ENCODE measurements at regions not wholly inside any gene's neighbourhood (a gene's known extent, or its start where the extent isn't known, plus 50 kb on each side); places are given as distances from the start of the nearest gene placed in this dataset.
"Not testable (repeated sequence)": the region's sequence is repeated elsewhere in the genome, so short reads cannot be mapped to it uniquely, and the experiment has no call there.

GRCh38 chr3:31312400-31312799, 220.3 kb upstream of the STT3B start:
- DNase-seq (ENCODE audit: low read depth) = no peak
- no peaks in the 10 kb centered on the region for H3K36me3 ChIP-seq (ENCODE audit: control insufficient read depth, insufficient read depth, low read length)
- no peak for TF ChIP-seq CTCF (IDR thresholded peaks at IDR 0.05; ENCODE audit: insufficient read depth, low read length, severe bottlenecking)
- H3K27me3 ChIP-seq (ENCODE audit: control insufficient read depth, insufficient read depth, low read length) = no peaks in the 10 kb centered on the region
- FAIRE-seq = no peak
- no peak overlapping the region for H3K4me3 ChIP-seq (ENCODE audit: low read depth, low read length)

GRCh38 chr3:31314258-31314657, 218.5 kb upstream of the STT3B start:
- H3K27me3 ChIP-seq (ENCODE audit: control insufficient read depth, insufficient read depth, low read length) = no peaks in the 10 kb centered on the region
- DNase-seq (ENCODE audit: low read depth) (no peak), FAIRE-seq (no peak)
- H3K36me3 ChIP-seq (ENCODE audit: control insufficient read depth, insufficient read depth, low read length) = no peaks in the 10 kb centered on the region
- no peak for TF ChIP-seq CTCF (IDR thresholded peaks at IDR 0.05; ENCODE audit: insufficient read depth, low read length, severe bottlenecking)
- no peak overlapping the region for H3K4me3 ChIP-seq (ENCODE audit: low read depth, low read length)

- H3K36me3 ChIP-seq (ENCODE audit: control insufficient read depth, insufficient read depth, low read length) = no peaks in the 10 kb centered on the region
- H3K4me3 ChIP-seq (ENCODE audit: low read depth, low read length) = no peak overlapping the region
- no peak for TF ChIP-seq CTCF (IDR thresholded peaks at IDR 0.05; ENCODE audit: insufficient read depth, low read length, severe bottlenecking)
- no peak for DNase-seq (ENCODE audit: low read depth)
- FAIRE-seq = no peak
- H3K27me3 ChIP-seq (ENCODE audit: control insufficient read depth, insufficient read depth, low read length) = peaks cover 2% of the 10 kb centered on the region
Measured at GRCh38 chr3:31319332-31319731, 213.4 kb upstream of the STT3B start.

GRCh38 chr3:31321620-31322019, 211.1 kb upstream of the STT3B start:
- no peak for TF ChIP-seq CTCF (IDR thresholded peaks at IDR 0.05; ENCODE audit: insufficient read depth, low read length, severe bottlenecking)
- Histone ChIP-seq H3K4me3 (ENCODE audit: low read depth, low read length) (no peak overlapping the region), H3K27me3 (ENCODE audit: control insufficient read depth, insufficient read depth, low read length) (peaks cover 2% of the 10 kb centered on the region), H3K36me3 (ENCODE audit: control insufficient read depth, insufficient read depth, low read length) (no peaks in the 10 kb centered on the region)
- no peak for DNase-seq (ENCODE audit: low read depth)
- no peak for FAIRE-seq

GRCh38 chr3:31322460-31322859, 210.3 kb upstream of the STT3B start:
- DNase-seq (ENCODE audit: low read depth) (no peak), FAIRE-seq (no peak)
- no peak overlapping the region for H3K4me3 ChIP-seq (ENCODE audit: low read depth, low read length)
- H3K36me3 ChIP-seq (ENCODE audit: control insufficient read depth, insufficient read depth, low read length) = no peaks in the 10 kb centered on the region
- TF ChIP-seq CTCF (IDR thresholded peaks at IDR 0.05; ENCODE audit: insufficient read depth, low read length, severe bottlenecking) = no peak
- peaks cover 2% of the 10 kb centered on the region for H3K27me3 ChIP-seq (ENCODE audit: control insufficient read depth, insufficient read depth, low read length)

GRCh38 chr3:31327826-31328357, 204.8 kb upstream of the STT3B start:
- not testable (repeated sequence) for H3K36me3 ChIP-seq (ENCODE audit: control insufficient read depth, insufficient read depth, low read length); H3K27me3 ChIP-seq (ENCODE audit: control insufficient read depth, insufficient read depth, low read length); H3K4me3 ChIP-seq (ENCODE audit: low read depth, low read length); FAIRE-seq; DNase-seq (ENCODE audit: low read depth)

All from bronchial epithelial cell (primary cell).